ENCODE measurements at regions not wholly inside any gene's neighbourhood (a gene's known extent, or its start where the extent isn't known, plus 50 kb on each side); places are given as distances from the start of the nearest gene placed in this dataset.

DNA sequence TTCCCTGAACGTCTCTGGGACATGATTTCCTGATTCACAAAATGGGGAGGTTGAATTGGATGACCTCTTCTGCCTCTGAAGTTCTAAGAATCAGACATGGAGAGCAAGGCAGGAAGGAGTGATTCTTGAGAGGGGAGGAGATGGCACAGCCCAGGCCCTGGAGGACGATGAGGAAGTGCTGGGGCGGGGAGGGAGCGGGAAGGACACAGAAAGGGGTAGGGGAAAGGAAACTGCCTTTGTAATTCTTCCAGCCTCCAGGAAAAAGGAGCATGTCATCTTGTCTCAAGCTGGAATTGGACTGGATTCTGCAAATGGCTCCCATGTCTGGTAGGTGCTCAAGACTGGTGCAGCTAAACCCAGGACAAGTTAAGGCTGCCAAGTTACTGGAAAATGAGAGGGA lies 97.0 kb upstream of the NCK2 start:
- no peak for TF ChIP-seq CTCF (IDR thresholded peaks at IDR 0.05)
- no peak for ATAC-seq
- no peak for DNase-seq

GRCh38 chr2:105646774-105647076 lies 98.0 kb upstream of the NCK2 start:
- no peaks in the 10 kb centered on the region for H3K36me3 ChIP-seq (ENCODE audit: insufficient read depth in 1 of 2, low read depth in 1 of 2)
- peaks cover 0 to 20% (median 1%) of the 10 kb centered on the region in 3 donors for H3K27me3 ChIP-seq (ENCODE audit: insufficient read depth in 3 of 3, low read length in 2 of 3)
- H3K9me3 ChIP-seq, result no peaks in the 10 kb centered on the region
- no peak for TF ChIP-seq CTCF (IDR thresholded peaks at IDR 0.05)
- 87 to 92% (median 91%) methylated on average over 4 of the region's 4 CpGs for WGBS, 3 donors
- no peak overlapping the region for H3K4me3 ChIP-seq
- no peak overlapping the region for H3K27ac ChIP-seq
- intact Hi-C loops (cut with DNase I), result no loop called here
- DNase-seq (no peak), ATAC-seq (no peak)
- H3K4me1 ChIP-seq, result no peaks in the 10 kb centered on the region

More for the DNA sequence above, 97.0 kb upstream of the NCK2 start:
- Histone ChIP-seq H3K4me1 (no peaks in the 10 kb centered on the region), H3K36me3 (ENCODE audit: insufficient read depth in 1 of 2, low read depth in 1 of 2) (no peaks in the 10 kb centered on the region), H3K27ac (no peak overlapping the region), H3K27me3 (ENCODE audit: insufficient read depth in 3 of 3, low read length in 2 of 3) (peaks cover 0 to 16% (median 0%) of the 10 kb centered on the region in 3 donors), H3K9me3 (no peaks in the 10 kb centered on the region), H3K4me3 (no peak overlapping the region)
- intact Hi-C loops (cut with DNase I), result no loop called here
- 66 to 84% (median 72%) methylated on average over 3 to 4 of the region's 4 CpGs for WGBS, 3 donors

- Histone ChIP-seq H3K4me1 (no peaks in the 10 kb centered on the region), H3K27me3 (ENCODE audit: insufficient read depth in 3 of 3, low read length in 2 of 3) (peaks cover 0 to 20% (median 1%) of the 10 kb centered on the region in 3 donors), H3K9me3 (no peaks in the 10 kb centered on the region), H3K36me3 (ENCODE audit: insufficient read depth in 1 of 2, low read depth in 1 of 2) (no peaks in the 10 kb centered on the region), H3K4me3 (no peak overlapping the region), H3K27ac (no peak overlapping the region)
- TF ChIP-seq CTCF (IDR thresholded peaks at IDR 0.05), result no peak
- intact Hi-C loops (cut with DNase I), result no loop called here
- no peak for DNase-seq
- 78 to 82% (median 79%) methylated on average over 8 of the region's 8 CpGs for WGBS, 3 donors
- ATAC-seq, result no peak
Observed at GRCh38 chr2:105645938-105646773, 98.6 kb upstream of the NCK2 start.

DNA sequence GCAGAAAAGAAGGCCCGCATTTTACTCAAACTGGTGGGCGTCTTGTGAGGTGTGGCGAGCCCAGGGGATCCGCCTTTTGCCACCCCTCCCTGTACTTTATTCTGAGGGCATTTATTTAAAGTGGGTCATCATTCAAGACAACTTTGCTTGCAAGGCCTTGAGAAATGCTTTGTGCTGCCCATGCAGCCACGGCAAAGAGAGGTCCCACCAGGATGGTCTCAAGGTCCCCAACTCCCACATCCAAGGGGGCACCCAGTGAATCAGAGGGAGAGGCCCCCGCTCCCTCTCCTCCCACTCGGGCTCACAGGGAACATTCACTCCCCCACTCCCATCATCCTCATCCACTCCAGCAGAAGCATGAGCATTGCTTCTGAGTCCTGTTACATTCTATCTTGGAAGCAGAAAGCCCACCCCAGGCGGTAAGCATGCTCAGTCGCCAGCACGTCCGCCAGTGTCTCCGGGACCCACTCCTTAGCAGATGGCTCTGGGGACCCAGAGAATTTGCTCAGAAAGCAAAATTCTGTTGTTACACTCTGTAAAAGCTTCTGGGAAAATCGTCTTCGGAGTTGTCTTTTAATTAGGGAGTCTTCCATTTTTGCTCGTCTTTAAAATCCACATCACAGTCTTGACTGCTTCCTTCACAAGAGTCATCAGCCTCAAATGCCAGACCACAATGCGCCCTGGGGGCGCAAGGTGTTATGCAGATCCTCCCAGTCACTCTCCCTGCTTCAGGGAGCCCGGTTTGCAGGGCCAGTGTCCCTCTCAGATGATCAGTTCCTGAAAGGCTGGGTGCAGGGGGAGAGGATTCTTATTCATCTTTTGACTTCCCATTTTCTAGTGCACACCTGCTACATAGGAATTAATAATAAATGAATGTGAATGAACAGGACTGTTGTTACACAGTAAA lies 99.4 kb upstream of the NCK2 start:
- no peak for TF ChIP-seq CTCF (IDR thresholded peaks at IDR 0.05)
- Histone ChIP-seq H3K27me3 (ENCODE audit: insufficient read depth in 3 of 3, low read length in 2 of 3) (peaks cover 0 to 20% (median 1%) of the 10 kb centered on the region in 3 donors), H3K4me1 (no peaks in the 10 kb centered on the region), H3K4me3 (no peak overlapping the region), H3K36me3 (ENCODE audit: insufficient read depth in 1 of 2, low read depth in 1 of 2) (no peaks in the 10 kb centered on the region), H3K27ac (no peak overlapping the region), H3K9me3 (no peaks in the 10 kb centered on the region)
- 88 to 92% (median 90%) methylated on average over 18 of the region's 18 CpGs for WGBS, 3 donors
- intact Hi-C loops (cut with DNase I), result no loop called here
- no peak for ATAC-seq
- no peak for DNase-seq
